Urothelium cell line (cell line): ENCODE measurements at regions not wholly inside any gene's neighbourhood (a gene's known extent, or its start where the extent isn't known, plus 50 kb on each side); places are given as distances from the start of the nearest gene placed in this dataset.

Experiments
- DNase-seq: peaks from one replicate; pipeline ENCODE4 v3.0.0; 2011; ENCODE audit warnings: low spot score, mixed read lengths
- FAIRE-seq: peaks from 2 replicates; lab custom pipeline; 2011; peaks lifted over from hg19 to GRCh38; lab: Jason Lieb, UNC

- no peak for DNase-seq
- FAIRE-seq, result no peak
Observed at GRCh38 chr12:42660968-42661937, 71.7 kb upstream of the PRICKLE1 start.

- DNase-seq, result no peak
- FAIRE-seq, result no peak
Observed at GRCh38 chr12:42660117-42660516, 70.6 kb upstream of the PRICKLE1 start.

- DNase-seq (no peak), FAIRE-seq (no peak)
Observed at GRCh38 chr12:42652048-42652447, 62.5 kb upstream of the PRICKLE1 start.

GRCh38 chr12:42648061-42648460, 58.5 kb upstream of the PRICKLE1 start:
- DNase-seq (no peak), FAIRE-seq (no peak)

DNA sequence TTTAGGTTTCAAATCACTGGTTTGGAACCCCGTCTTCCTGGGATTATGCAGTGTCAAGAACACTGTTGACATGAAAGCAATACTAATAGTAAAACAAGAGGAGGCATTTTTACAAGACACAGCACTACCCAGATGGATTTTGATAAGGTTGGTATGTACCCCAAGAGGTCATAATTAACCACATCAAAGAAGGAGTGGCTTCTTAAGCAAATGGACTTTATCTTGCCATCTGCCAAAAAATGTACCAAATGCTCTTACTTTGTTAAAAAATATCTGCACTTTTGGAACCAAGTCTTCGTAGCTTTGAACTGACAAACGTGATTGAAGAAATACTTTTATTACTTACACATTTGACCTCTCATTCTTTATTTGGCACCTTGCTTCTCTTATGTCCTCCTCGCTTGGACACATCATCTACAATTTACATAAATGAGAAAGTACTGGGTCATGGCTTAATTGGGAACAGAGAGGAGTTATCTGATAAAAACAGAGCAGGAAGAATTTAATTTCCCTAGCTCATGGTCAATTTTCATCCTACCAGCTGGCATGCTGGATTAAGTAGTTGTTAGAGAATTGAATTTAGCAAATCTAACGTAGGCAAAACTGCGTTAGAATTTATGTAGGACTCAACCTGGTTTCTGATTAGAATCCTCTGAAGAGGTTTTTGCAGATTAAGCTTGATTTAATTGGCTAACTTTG, 54.5 kb upstream of the PRICKLE1 start:
- no peak for FAIRE-seq

GRCh38 chr12:42641221-42641885, 51.8 kb upstream of the PRICKLE1 start:
- no peak for DNase-seq
- FAIRE-seq, result no peak

More for the DNA sequence above, 54.5 kb upstream of the PRICKLE1 start:
- DNase-seq, result no peak

GRCh38 chr12:42640391-42640790, 50.8 kb upstream of the PRICKLE1 start:
- DNase-seq (no peak), FAIRE-seq (no peak)

DNA sequence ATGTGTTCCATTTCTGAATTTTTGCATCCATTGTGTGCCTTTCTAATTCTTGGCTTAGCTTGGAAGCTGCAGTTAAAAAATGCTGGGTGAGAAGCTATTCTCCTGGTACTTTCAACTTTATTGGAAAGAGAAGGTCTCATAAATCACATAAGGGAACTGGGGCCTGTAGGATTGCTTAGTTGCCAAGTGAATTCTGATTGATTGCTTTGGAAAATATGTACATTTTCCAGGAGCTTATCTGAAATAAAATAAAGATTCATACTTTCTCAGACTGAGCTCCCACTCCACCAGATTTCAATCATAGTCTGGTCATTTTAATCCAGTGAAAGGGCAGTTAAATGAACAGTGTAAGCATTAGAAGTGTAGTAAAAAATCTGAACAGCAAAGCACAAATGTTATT, 50.0 kb upstream of the PRICKLE1 start:
- DNase-seq (no peak), FAIRE-seq (no peak)
